Sigmoid colon (tissue), 4 donors: ENCODE measurements at regions not wholly inside any gene's neighbourhood (a gene's known extent, or its start where the extent isn't known, plus 50 kb on each side); places are given as distances from the start of the nearest gene placed in this dataset.

Source experiments
- CTCF ChIP-seq, 4 experiments: fragments of 450-650 bp in 3 of 4; fragments of 200-600 bp in 1 of 4; IDR thresholded peaks; one replicate each; pipeline ENCODE4 v1.5.1; 2016 to 2019; ENCODE audit warnings: antibody characterized with exemption in 4 of 4, mild to moderate bottlenecking in 3 of 4, moderate library complexity in 2 of 4
- EP300 ChIP-seq, 4 donors: sonication (generic); formaldehyde crosslinking; IDR thresholded peaks; one replicate each; pipeline ENCODE4 v1.6.1; 2017; ENCODE audit warnings: antibody characterized with exemption in 4 of 4
- POLR2A ChIP-seq, 2 donors: fragments of 450-650 bp; IDR thresholded peaks; one replicate each; pipeline ENCODE4 v1.6.1; 2016; ENCODE audit warnings: antibody characterized with exemption in 2 of 2, mild to moderate bottlenecking in 2 of 2, moderate library complexity in 2 of 2
- POLR2AphosphoS5 ChIP-seq, 4 donors: sonication (generic); formaldehyde crosslinking; IDR thresholded peaks; one replicate each; pipeline ENCODE4 v1.6.1; 2017; ENCODE audit warnings: antibody characterized with exemption in 4 of 4

- TF ChIP-seq CTCF (IDR thresholded peaks at IDR 0.05): no peak
- no peak for TF ChIP-seq POLR2AphosphoS5 (IDR thresholded peaks at IDR 0.05)
- TF ChIP-seq EP300 (IDR thresholded peaks at IDR 0.05): no peak
- TF ChIP-seq POLR2A (IDR thresholded peaks at IDR 0.05): no peak
Measured at GRCh38 chr11:110907629-110908028, 195.4 kb upstream of the ARHGAP20 start.
